ENCODE measurements at regions not wholly inside any gene's neighbourhood (a gene's known extent, or its start where the extent isn't known, plus 50 kb on each side); places are given as distances from the start of the nearest gene placed in this dataset.
"Not testable (repeated sequence)": the region's sequence is repeated elsewhere in the genome, so short reads cannot be mapped to it uniquely, and the experiment has no call there.

DNA sequence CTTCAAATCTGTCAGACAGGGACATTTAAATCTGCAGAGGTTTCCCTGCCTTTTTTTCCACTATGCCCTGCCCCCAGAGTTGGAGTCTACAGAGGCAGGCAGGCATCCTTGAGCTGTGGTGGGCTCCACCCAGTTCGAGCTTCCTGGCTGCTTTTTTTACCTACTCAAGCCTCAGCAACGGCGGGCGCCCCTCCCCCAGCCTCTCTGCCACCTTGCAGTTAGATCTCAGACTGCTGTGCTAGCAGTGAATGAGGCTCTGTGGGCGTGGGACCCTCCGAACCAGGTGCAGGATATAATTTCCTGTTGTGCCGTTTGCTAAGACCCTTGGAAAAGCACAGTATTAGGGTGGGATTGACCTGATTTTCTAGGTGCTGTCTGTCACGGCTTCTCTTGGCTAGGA is 765.2 kb upstream of the NOVA1 start:
- DNase-seq; H3K4me1 Mint-ChIP-seq; ATAC-seq (ENCODE audit: low read depth in 2 of 2); H3K36me3 Mint-ChIP-seq; H3K27me3 Mint-ChIP-seq; H3K27ac Mint-ChIP-seq; H3K4me3 Mint-ChIP-seq; H3K9me3 Mint-ChIP-seq: not testable (repeated sequence)

GRCh38 chr14:27366596-27366995 is 768.8 kb upstream of the NOVA1 start:
- Mint-ChIP-seq H3K9me3 (peaks cover 0 to 7% (median 0%) of the 10 kb centered on the region in 7 donors), H3K36me3 (no peaks in the 10 kb centered on the region), H3K27me3 (no peaks in the 10 kb centered on the region), H3K4me1 (no peaks in the 10 kb centered on the region), H3K27ac (no peak overlapping the region), H3K4me3 (no peak overlapping the region)
- DNase-seq (no peak), ATAC-seq (ENCODE audit: low read depth in 2 of 2) (no peak)

DNA sequence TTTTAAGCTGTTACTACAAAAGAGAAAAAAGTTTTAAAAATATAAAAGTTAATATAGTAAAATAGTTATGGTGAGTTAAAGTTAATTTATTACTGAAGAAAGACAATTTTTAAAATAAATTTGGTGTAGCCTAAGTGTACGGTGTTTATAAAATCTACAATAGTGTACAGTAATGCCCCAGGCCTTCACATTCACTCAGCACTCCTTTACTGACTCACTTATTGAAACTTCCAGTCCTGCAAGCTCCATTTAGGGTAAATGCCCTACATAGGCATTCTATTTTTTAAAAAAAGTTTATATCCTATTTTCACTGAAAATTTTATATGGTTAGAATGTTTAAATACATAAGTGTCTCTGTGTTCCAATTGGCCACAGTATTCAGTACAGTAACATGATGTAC is 769.5 kb upstream of the NOVA1 start:
- no peaks in the 10 kb centered on the region for H3K4me1 Mint-ChIP-seq
- no peaks in the 10 kb centered on the region for H3K36me3 Mint-ChIP-seq
- peaks cover 0 to 3% (median 0%) of the 10 kb centered on the region in 7 donors for H3K9me3 Mint-ChIP-seq
- no peak for ATAC-seq (ENCODE audit: low read depth in 2 of 2)
- H3K4me3 Mint-ChIP-seq = no peak overlapping the region
- no peaks in the 10 kb centered on the region for H3K27me3 Mint-ChIP-seq
- DNase-seq = no peak
- H3K27ac Mint-ChIP-seq = no peak overlapping the region

GRCh38 chr14:27370074-27370473 is 772.2 kb upstream of the NOVA1 start:
- ATAC-seq (ENCODE audit: low read depth in 2 of 2) = no peak
- no peak overlapping the region for H3K4me3 Mint-ChIP-seq
- peaks cover 0 to 3% (median 0%) of the 10 kb centered on the region in 7 donors for H3K9me3 Mint-ChIP-seq
- no peak overlapping the region for H3K27ac Mint-ChIP-seq
- H3K27me3 Mint-ChIP-seq = no peaks in the 10 kb centered on the region
- no peak for DNase-seq
- no peaks in the 10 kb centered on the region for H3K4me1 Mint-ChIP-seq
- H3K36me3 Mint-ChIP-seq = no peaks in the 10 kb centered on the region

DNA sequence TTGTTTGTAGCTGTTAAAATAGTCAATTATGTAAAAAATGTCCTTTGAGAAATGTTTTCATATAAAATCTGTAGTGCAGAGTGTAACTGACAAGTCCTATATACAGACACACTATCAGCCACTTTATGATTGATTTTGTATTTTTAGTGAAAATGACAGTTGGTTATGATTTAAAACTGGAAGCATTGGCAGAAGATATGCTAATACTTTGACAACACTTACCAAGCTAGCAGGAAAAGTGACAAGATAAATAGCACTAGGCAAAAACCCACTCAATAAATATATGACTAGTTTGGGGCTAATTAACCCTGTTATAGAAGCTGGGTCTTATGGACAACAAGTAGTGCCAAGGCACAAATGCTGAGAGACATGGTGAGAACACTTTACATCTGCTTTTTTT is 772.9 kb upstream of the NOVA1 start:
- H3K36me3 Mint-ChIP-seq = no peaks in the 10 kb centered on the region
- peaks cover 0 to 3% (median 0%) of the 10 kb centered on the region in 7 donors for H3K9me3 Mint-ChIP-seq
- no peak overlapping the region for H3K4me3 Mint-ChIP-seq
- no peaks in the 10 kb centered on the region for H3K27me3 Mint-ChIP-seq
- no peaks in the 10 kb centered on the region for H3K4me1 Mint-ChIP-seq
- DNase-seq (no peak), ATAC-seq (ENCODE audit: low read depth in 2 of 2) (no peak)
- no peak overlapping the region for H3K27ac Mint-ChIP-seq

DNA sequence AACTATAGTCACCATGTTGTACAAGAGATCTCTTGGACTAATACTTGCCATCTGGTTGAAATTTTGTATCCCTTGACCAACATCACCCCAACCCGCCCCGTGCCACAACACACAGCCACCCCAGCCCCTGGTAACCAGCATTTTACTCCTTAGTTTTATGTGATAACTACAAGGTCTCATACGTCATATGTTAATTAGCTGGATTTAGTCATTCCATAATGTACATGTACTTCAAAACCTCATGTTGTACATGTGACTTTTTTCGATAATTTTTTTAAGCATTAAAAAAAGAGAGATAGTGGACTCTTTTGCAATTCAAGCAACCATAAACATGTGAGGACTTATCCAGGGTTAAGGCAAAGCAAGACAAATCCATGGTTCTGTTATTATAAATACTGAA is 773.4 kb upstream of the NOVA1 start:
- Mint-ChIP-seq H3K27ac (no peak overlapping the region), H3K4me1 (no peaks in the 10 kb centered on the region), H3K9me3 (peaks cover 0 to 3% (median 0%) of the 10 kb centered on the region in 7 donors), H3K4me3 (no peak overlapping the region), H3K36me3 (no peaks in the 10 kb centered on the region), H3K27me3 (no peaks in the 10 kb centered on the region)
- DNase-seq = no peak
- ATAC-seq (ENCODE audit: low read depth in 2 of 2) = no peak

DNA sequence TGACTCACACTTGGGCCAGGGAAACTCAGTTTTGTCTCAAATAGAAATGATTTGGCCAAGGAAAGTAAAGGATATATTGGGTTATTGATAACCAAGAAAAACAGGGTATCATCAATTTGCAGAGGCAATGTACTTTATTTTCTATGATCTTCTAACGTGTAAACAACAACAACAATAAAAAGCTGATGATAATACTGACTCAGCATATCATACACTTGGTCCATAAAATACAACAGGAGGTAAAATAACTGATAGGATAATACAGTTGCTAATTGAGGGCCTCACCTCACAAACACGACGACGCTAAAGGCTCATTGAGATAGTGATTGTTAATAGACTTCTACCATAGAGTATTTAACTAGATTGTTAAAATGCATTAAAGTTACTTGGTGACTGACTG is 774.0 kb upstream of the NOVA1 start:
- Mint-ChIP-seq H3K4me3 (no peak overlapping the region), H3K9me3 (peaks cover 0 to 3% (median 0%) of the 10 kb centered on the region in 7 donors), H3K4me1 (no peaks in the 10 kb centered on the region), H3K36me3 (no peaks in the 10 kb centered on the region), H3K27ac (no peak overlapping the region), H3K27me3 (no peaks in the 10 kb centered on the region)
- ATAC-seq (ENCODE audit: low read depth in 2 of 2) (no peak), DNase-seq (no peak)

DNA sequence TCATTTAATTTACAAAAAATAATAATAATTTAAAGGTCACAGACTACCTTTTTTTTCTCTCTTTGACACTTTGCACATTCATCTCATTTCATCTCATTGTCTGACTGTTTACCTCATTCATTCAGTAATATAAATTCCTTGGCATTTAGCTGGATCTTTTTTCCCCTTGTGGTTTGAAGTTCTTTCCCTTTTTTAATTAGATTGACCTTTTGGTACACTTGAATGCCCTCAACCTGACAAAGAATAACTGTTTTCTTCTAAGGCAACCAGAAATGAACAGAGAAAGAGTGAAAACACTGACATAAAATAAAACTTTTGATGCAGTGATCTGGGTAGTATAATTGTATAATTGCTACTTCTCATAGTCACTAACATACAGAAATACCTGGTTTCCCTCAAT is 774.9 kb upstream of the NOVA1 start:
- Mint-ChIP-seq H3K4me3 (no peak overlapping the region), H3K4me1 (no peaks in the 10 kb centered on the region), H3K27ac (no peak overlapping the region), H3K27me3 (no peaks in the 10 kb centered on the region), H3K9me3 (peaks cover 0 to 7% (median 1%) of the 10 kb centered on the region in 7 donors), H3K36me3 (no peaks in the 10 kb centered on the region)
- DNase-seq = no peak
- no peak for ATAC-seq (ENCODE audit: low read depth in 2 of 2)

DNA sequence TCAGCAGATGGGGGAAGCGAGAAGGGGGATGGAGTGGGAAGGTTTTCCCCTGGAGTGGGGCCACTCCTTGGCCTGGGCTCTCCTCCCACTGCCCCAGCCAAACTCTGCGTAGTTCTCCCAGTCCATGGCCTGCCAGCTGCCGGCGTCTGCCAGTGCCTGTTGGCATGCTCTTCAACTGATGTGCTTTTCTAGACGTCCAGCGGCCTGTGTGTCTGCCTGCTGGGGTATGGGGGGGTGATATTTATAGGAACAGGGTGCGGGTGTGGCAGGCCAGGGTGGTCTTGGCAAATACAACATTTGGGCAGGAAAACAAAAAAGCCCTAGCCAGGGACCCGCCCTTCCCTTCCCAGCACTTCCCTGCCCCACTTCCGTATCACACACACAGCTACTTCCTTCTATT is 786.3 kb upstream of the NOVA1 start:
- Mint-ChIP-seq H3K4me1 (no peaks in the 10 kb centered on the region), H3K27me3 (no peaks in the 10 kb centered on the region), H3K4me3 (no peak overlapping the region), H3K9me3 (peaks cover 0 to 2% (median 0%) of the 10 kb centered on the region in 7 donors), H3K36me3 (no peaks in the 10 kb centered on the region), H3K27ac (no peak overlapping the region)
- ATAC-seq (ENCODE audit: low read depth in 2 of 2) (no peak), DNase-seq (no peak)

DNA sequence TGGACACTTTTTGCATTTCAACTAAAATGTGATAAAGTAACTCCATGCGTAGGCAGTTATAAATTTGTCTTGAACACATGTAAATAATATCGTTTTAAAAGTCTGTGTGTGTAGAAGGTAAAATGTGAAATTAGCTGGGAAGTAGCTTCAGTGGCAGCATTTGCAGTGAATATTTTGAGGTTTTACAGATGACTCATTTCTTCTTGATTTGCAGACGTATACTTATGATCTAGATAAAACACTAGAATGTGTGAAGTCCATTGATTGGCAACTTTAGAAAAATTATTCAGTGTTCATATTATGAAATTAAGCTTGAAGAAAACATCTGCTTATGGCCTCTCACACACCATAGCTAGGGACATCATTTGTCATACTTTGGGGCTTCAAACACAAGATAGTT is 788.6 kb upstream of the NOVA1 start:
- H3K27ac Mint-ChIP-seq = no peak overlapping the region
- no peak for ATAC-seq (ENCODE audit: low read depth in 2 of 2)
- no peak overlapping the region for H3K4me3 Mint-ChIP-seq
- no peaks in the 10 kb centered on the region for H3K27me3 Mint-ChIP-seq
- no peaks in the 10 kb centered on the region for H3K36me3 Mint-ChIP-seq
- no peaks in the 10 kb centered on the region for H3K4me1 Mint-ChIP-seq
- peaks cover 0 to 6% (median 0%) of the 10 kb centered on the region in 7 donors for H3K9me3 Mint-ChIP-seq
- no peak for DNase-seq

DNA sequence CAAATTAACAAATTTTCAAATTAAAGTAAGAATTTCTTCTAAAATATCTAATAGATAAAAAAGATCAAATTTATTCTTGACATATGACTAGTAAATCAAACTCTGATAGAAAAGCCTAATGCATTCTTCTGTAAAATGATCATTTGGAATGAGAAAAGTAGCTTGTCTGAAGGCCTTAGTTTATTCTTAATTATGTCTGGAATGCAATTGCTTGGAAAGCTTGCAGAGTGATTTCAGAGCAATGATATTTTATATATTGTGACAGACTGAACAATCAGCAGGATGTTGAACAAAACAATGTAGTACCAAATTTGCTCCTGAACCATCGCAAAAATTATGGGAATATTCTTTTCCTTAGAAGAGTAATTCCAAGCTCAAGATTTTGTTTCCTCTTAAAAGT is 789.6 kb upstream of the NOVA1 start:
- Mint-ChIP-seq H3K36me3 (no peaks in the 10 kb centered on the region), H3K4me1 (no peaks in the 10 kb centered on the region), H3K9me3 (peaks cover 0 to 7% (median 2%) of the 10 kb centered on the region in 7 donors), H3K27me3 (no peaks in the 10 kb centered on the region), H3K4me3 (no peak overlapping the region), H3K27ac (no peak overlapping the region)
- ATAC-seq (ENCODE audit: low read depth in 2 of 2) (no peak), DNase-seq (no peak)

GRCh38 chr14:27389402-27389801 is 791.6 kb upstream of the NOVA1 start:
- Mint-ChIP-seq H3K4me1 (no peaks in the 10 kb centered on the region), H3K27ac (no peak overlapping the region), H3K4me3 (no peak overlapping the region), H3K9me3 (peaks cover 0 to 7% (median 2%) of the 10 kb centered on the region in 7 donors), H3K27me3 (no peaks in the 10 kb centered on the region), H3K36me3 (no peaks in the 10 kb centered on the region)
- DNase-seq = no peak
- ATAC-seq (ENCODE audit: low read depth in 2 of 2) = no peak

DNA sequence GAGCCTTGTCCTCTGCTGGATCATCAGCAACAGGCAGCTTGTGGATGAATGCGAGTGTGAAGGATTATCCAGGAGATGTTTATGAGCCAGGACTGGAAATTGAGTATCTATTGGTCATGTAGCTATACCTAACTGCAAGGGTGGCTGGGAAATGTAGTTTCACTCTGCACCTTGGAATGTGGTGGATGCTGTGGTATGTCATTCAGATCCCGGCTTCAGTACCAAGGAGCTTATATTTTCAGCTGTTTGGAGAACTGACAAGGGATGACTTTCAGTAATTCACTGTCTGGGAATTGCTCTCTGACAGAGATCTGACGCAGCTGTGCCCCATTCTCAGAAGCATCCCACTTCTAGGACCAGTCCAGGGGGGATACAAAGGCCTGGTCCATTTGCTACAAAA is 792.3 kb upstream of the NOVA1 start:
- H3K27ac Mint-ChIP-seq = no peak overlapping the region
- H3K9me3 Mint-ChIP-seq = peaks cover 0 to 7% (median 0%) of the 10 kb centered on the region in 7 donors

DNA sequence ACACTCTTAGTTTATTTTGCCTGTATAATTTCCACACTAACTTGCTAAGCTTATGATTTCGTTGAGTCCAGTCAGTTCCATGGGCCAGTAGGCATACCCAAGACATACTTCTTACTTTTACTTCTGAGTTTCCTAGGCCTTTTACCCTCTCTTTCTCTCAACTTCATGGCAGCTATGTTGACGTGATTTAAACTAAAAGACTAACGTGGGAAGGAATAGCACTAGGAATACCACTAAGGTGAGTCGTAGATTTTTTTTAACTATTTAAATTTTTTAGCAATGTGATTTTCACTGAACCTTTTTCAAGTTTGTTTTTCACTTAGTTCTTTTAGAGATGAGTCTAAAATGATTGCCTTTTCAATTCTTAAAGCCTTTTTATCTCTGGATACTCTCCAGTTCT is 793.5 kb upstream of the NOVA1 start:
- Mint-ChIP-seq H3K4me3 (no peak overlapping the region), H3K36me3 (no peaks in the 10 kb centered on the region), H3K27ac (no peak overlapping the region), H3K9me3 (peaks cover 0 to 7% (median 0%) of the 10 kb centered on the region in 7 donors), H3K27me3 (no peaks in the 10 kb centered on the region), H3K4me1 (no peaks in the 10 kb centered on the region)
- DNase-seq = no peak
- no peak for ATAC-seq (ENCODE audit: low read depth in 2 of 2)

More for the DNA sequence above, 792.3 kb upstream of the NOVA1 start:
- no peak overlapping the region for H3K4me3 Mint-ChIP-seq
- no peaks in the 10 kb centered on the region for H3K4me1 Mint-ChIP-seq
- no peak for ATAC-seq (ENCODE audit: low read depth in 2 of 2)
- no peaks in the 10 kb centered on the region for H3K36me3 Mint-ChIP-seq
- H3K27me3 Mint-ChIP-seq = no peaks in the 10 kb centered on the region
- DNase-seq = no peak

GRCh38 chr14:27392153-27392552 is 794.3 kb upstream of the NOVA1 start:
- H3K36me3 Mint-ChIP-seq = no peaks in the 10 kb centered on the region
- no peak for ATAC-seq (ENCODE audit: low read depth in 2 of 2)
- DNase-seq = no peak
- no peak overlapping the region for H3K27ac Mint-ChIP-seq
- no peaks in the 10 kb centered on the region for H3K27me3 Mint-ChIP-seq
- H3K9me3 Mint-ChIP-seq = peaks cover 0 to 7% (median 0%) of the 10 kb centered on the region in 7 donors
- no peaks in the 10 kb centered on the region for H3K4me1 Mint-ChIP-seq
- H3K4me3 Mint-ChIP-seq = no peak overlapping the region

All from naive B cell (primary cell).